GM19397 (cell line): ENCODE measurements at regions not wholly inside any gene's neighbourhood (a gene's known extent, or its start where the extent isn't known, plus 50 kb on each side); places are given as distances from the start of the nearest gene placed in this dataset.
"Not testable (repeated sequence)": the region's sequence is repeated elsewhere in the genome, so short reads cannot be mapped to it uniquely, and the experiment has no call there.

Source experiments
- ATAC-seq: cut with Tn5 transposase; IDR thresholded peaks from one replicate; pipeline ENCODE4 v1.9.1; 2021; ENCODE audit warnings: mild to moderate bottlenecking, moderate library complexity; ENCODE audit not compliant: unreplicated experiment

- no peak for ATAC-seq
These were observed 115.9 kb upstream of the GRK3 start for GRCh38 chr22:25448435-25449051.

- ATAC-seq, result no peak
These were observed 114.6 kb upstream of the GRK3 start for GRCh38 chr22:25449781-25450317.

- ATAC-seq, result no peak
These were observed 112.9 kb upstream of the GRK3 start for GRCh38 chr22:25451480-25452114.

- ATAC-seq, result no peak
These were observed 112.3 kb upstream of the GRK3 start for GRCh38 chr22:25452116-25452700.

- no peak for ATAC-seq
These were observed 111.4 kb upstream of the GRK3 start for GRCh38 chr22:25453058-25453457.

GRCh38 chr22:25453557-25453956 is 110.9 kb upstream of the GRK3 start:
- ATAC-seq, result no peak

GRCh38 chr22:25456300-25457043 is 108.0 kb upstream of the GRK3 start:
- not testable (repeated sequence) for ATAC-seq

GRCh38 chr22:25458631-25459030 is 105.8 kb upstream of the GRK3 start:
- not testable (repeated sequence) for ATAC-seq

- not testable (repeated sequence) for ATAC-seq
These were observed 103.8 kb upstream of the GRK3 start for GRCh38 chr22:25460682-25461081.

GRCh38 chr22:25461301-25461700 is 103.2 kb upstream of the GRK3 start:
- no peak for ATAC-seq

GRCh38 chr22:25462474-25463346 is 101.8 kb upstream of the GRK3 start:
- peak; percentile 80 for ATAC-seq

- not testable (repeated sequence) for ATAC-seq
These were observed 101.2 kb upstream of the GRK3 start for GRCh38 chr22:25463347-25463628.

- ATAC-seq, result not testable (repeated sequence)
These were observed 100.1 kb upstream of the GRK3 start for GRCh38 chr22:25464326-25464725.

- no peak for ATAC-seq
These were observed 98.5 kb upstream of the GRK3 start for GRCh38 chr22:25465949-25466348.

- ATAC-seq, result no peak
These were observed 92.1 kb upstream of the GRK3 start for GRCh38 chr22:25472382-25472781.

GRCh38 chr22:25475257-25476022 is 89.0 kb upstream of the GRK3 start:
- no peak for ATAC-seq

- no peak for ATAC-seq
These were observed 87.1 kb upstream of the GRK3 start for GRCh38 chr22:25477358-25477757.

- no peak for ATAC-seq
These were observed 86.4 kb upstream of the GRK3 start for GRCh38 chr22:25478111-25478510.

- no peak for ATAC-seq
These were observed 85.9 kb upstream of the GRK3 start for GRCh38 chr22:25478528-25478927.

- not testable (repeated sequence) for ATAC-seq
These were observed 83.6 kb upstream of the GRK3 start for GRCh38 chr22:25480868-25481267.
